ENCODE measurements at regions not wholly inside any gene's neighbourhood (a gene's known extent, or its start where the extent isn't known, plus 50 kb on each side); places are given as distances from the start of the nearest gene placed in this dataset.

GRCh38 chr15:54990793-54991192, 205.9 kb downstream of the RSL24D1 start:
- in situ Hi-C loops (cut with MboI; ENCODE audit: low sequenced_read_pairs, unreplicated experiment): no loop called here
- DNase-seq (ENCODE audit: low spot score): no peak
- no peak for TF ChIP-seq CTCF (IDR thresholded peaks at IDR 0.05; ENCODE audit: borderline replicate concordance, control extremely low read depth, extremely low read depth, insufficient read depth, missing control alignments)

DNA sequence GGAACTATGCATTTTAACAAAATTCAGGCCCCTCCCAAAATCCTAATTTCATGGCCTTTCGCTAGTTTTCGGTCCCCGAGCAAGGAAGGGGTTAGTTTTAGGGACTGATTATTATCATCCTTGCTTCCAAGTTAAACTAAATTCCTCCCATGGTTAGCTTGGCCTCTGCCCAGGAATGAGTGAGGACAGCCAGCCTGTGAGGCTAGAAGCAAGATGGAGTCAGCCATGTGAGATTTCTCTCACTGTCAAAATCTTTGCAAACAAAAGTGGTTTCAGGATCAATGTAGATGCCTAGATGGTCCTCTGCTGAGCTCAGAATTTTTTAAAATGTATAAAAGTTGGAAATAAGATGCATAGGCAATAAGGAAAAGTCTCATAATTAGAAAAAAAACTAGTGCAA, 208.9 kb downstream of the RSL24D1 start:
- no peak for DNase-seq (ENCODE audit: low spot score)
- no peak for TF ChIP-seq CTCF (IDR thresholded peaks at IDR 0.05; ENCODE audit: borderline replicate concordance, control extremely low read depth, extremely low read depth, insufficient read depth, missing control alignments)
- in situ Hi-C loops (cut with MboI; ENCODE audit: low sequenced_read_pairs, unreplicated experiment): no loop called here

GRCh38 chr15:54979964-54980363, 216.8 kb downstream of the RSL24D1 start:
- DNase-seq (ENCODE audit: low spot score): no peak
- in situ Hi-C loops (cut with MboI; ENCODE audit: low sequenced_read_pairs, unreplicated experiment): no loop called here
- no peak for TF ChIP-seq CTCF (IDR thresholded peaks at IDR 0.05; ENCODE audit: borderline replicate concordance, control extremely low read depth, extremely low read depth, insufficient read depth, missing control alignments)

DNA sequence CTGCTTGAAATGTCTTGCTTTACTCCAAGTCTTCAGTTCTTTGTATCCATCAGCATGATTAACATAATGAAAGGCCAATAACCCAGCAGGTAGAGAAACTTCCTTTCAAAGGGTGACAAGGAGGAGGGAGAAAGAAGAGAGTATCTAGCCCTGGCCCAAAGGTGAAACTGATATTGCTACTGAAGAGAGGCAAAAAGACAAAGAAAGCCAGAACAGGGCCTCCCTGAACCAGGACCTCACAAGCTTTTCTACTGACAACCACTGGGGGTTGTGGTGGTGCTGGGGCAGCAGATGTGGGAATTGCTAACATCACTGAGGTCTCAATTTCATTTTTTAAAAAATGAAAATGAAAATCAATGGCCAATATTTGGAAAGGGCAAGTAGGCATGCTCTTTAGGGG, 234.1 kb downstream of the RSL24D1 start:
- in situ Hi-C loops (cut with MboI; ENCODE audit: low sequenced_read_pairs, unreplicated experiment): no loop called here
- no peak for DNase-seq (ENCODE audit: low spot score)
- no peak for TF ChIP-seq CTCF (IDR thresholded peaks at IDR 0.05; ENCODE audit: borderline replicate concordance, control extremely low read depth, extremely low read depth, insufficient read depth, missing control alignments)

DNA sequence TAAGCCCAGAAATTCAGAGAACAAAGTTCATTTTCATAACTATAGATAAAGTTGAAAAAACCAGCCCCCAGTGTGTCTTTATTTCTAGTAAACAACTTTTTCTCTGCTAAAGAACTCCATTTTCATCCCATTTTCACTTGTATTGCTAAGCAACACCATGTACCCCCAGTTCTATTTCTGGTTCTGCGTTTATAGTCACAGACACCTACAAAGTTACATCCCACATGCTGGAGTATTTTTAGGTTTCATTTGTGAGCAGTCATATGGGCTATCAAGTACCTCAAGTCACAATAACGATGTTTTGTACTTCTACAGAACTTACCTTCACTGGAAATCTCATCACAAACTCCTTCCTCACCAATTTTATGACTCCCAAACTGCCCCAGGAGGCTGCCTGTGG, 236.5 kb downstream of the RSL24D1 start:
- DNase-seq (ENCODE audit: low spot score): no peak
- in situ Hi-C loops (cut with MboI; ENCODE audit: low sequenced_read_pairs, unreplicated experiment): no loop called here
- no peak for TF ChIP-seq CTCF (IDR thresholded peaks at IDR 0.05; ENCODE audit: borderline replicate concordance, control extremely low read depth, extremely low read depth, insufficient read depth, missing control alignments)

DNA sequence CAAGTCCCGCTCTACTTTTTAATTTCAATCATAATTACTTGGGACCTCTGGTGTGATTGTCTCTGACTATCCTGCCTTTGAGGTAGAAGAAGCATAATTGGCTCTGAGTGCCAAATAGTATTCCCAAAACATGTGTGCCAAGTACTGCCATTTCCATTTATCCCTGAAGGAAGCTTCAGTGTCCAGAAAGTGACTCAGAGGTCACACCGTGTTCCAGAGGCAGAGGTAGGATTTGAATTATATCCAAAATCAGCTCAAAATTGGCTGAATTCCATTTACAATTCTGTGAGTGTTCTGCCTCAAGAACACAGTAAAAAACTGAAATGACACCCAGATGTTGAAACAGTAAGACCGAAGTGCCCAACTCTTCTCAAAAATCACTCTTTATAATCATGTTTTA, 255.3 kb downstream of the RSL24D1 start:
- in situ Hi-C loops (cut with MboI; ENCODE audit: low sequenced_read_pairs, unreplicated experiment): no loop called here
- no peak for TF ChIP-seq CTCF (IDR thresholded peaks at IDR 0.05; ENCODE audit: borderline replicate concordance, control extremely low read depth, extremely low read depth, insufficient read depth, missing control alignments)
- DNase-seq (ENCODE audit: low spot score): no peak

DNA sequence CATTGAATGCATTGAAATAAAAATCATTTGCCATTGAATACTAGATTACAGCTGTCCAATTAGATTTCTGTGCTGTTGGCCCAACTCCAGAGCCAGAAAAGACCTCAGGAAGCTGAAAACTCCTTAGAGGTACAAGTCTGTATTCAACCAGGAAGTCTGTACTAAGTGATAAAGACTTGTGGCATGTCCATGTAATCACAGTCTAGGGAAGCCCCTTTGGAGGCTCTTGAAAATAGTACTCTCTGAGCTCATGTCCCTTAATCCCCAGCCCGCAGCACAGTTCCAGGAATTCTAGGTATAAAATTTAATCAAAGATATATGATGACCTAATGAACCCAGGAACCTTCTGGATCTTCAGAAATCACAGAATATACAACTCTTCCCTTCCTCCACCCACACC, 279.4 kb downstream of the RSL24D1 start:
- in situ Hi-C loops (cut with MboI; ENCODE audit: low sequenced_read_pairs, unreplicated experiment): no loop called here
- TF ChIP-seq CTCF (IDR thresholded peaks at IDR 0.05; ENCODE audit: borderline replicate concordance, control extremely low read depth, extremely low read depth, insufficient read depth, missing control alignments): no peak
- no peak for DNase-seq (ENCODE audit: low spot score)

Measured in GM13976 (cell line).